ENCODE measurements at regions not wholly inside any gene's neighbourhood (a gene's known extent, or its start where the extent isn't known, plus 50 kb on each side); places are given as distances from the start of the nearest gene placed in this dataset.

DNA sequence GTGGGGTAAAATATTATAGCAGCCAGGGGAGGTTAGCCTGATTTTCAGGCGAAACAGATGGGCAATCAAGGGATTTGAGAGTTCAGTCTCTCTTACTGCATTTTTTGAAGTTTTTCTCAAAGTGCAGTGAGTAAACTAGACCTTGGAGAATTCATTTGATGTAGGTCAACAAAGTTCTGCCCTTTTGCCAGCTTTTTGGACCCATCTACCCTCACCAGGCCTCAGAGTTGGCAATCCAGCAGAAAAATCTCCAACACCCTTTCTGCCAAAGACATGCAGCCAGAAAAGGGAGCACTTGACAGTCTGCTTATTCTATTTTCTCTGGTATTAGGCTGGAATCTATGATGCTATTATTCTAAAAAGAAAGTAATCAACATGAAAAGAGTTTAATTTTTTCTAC is 162.2 kb upstream of the TOM1L1 start:
- Histone ChIP-seq H3K36me3 (ENCODE audit: insufficient read depth) (no peaks in the 10 kb centered on the region), H3K9ac (no peak overlapping the region), H3K4me2 (no peak overlapping the region), H2AFZ (ENCODE audit: low read depth) (no peak overlapping the region), H4K20me1 (ENCODE audit: insufficient read depth) (no peaks in the 10 kb centered on the region), H3K4me3 (IDR thresholded peaks at IDR 0.05; ENCODE audit: insufficient read depth, low read depth, low read length) (no peak overlapping the region), H3K4me1 (ENCODE audit: low read depth, poor library complexity, severe bottlenecking) (no peaks in the 10 kb centered on the region), H3K27me3 (ENCODE audit: insufficient read depth, low read depth) (no peaks in the 10 kb centered on the region), H3K27ac (no peak overlapping the region), H3K79me2 (ENCODE audit: insufficient read depth, low read depth) (no peaks in the 10 kb centered on the region)
- TF ChIP-seq, protein P1, sequence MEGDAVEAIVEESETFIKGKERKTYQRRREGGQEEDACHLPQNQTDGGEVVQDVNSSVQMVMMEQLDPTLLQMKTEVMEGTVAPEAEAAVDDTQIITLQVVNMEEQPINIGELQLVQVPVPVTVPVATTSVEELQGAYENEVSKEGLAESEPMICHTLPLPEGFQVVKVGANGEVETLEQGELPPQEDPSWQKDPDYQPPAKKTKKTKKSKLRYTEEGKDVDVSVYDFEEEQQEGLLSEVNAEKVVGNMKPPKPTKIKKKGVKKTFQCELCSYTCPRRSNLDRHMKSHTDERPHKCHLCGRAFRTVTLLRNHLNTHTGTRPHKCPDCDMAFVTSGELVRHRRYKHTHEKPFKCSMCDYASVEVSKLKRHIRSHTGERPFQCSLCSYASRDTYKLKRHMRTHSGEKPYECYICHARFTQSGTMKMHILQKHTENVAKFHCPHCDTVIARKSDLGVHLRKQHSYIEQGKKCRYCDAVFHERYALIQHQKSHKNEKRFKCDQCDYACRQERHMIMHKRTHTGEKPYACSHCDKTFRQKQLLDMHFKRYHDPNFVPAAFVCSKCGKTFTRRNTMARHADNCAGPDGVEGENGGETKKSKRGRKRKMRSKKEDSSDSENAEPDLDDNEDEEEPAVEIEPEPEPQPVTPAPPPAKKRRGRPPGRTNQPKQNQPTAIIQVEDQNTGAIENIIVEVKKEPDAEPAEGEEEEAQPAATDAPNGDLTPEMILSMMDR (conservative IDR thresholded peaks at IDR 0.05; ENCODE audit: low read depth, low read length): no peak

DNA sequence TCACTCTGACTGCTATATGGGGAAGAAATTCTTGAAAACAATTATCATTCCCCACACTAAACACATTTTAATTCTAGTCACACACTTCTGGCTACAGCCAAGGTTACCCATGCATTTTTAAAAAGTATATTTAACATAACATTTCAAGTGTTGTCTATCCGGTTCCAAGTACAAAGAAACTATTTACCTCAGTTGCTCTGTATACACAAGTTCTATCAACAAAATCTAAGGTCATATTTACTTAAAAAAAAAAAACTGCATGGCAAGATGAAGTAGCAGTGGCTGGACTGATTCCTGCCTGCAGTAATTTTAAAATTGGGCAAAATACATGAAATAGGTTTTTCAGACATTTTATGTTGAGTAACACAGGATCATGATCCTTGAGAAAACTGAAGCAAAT is 155.9 kb upstream of the TOM1L1 start:
- no peaks in the 10 kb centered on the region for H4K20me1 ChIP-seq (ENCODE audit: insufficient read depth)
- no peak overlapping the region for H3K4me2 ChIP-seq
- H3K27ac ChIP-seq: no peak overlapping the region
- H3K4me3 ChIP-seq (IDR thresholded peaks at IDR 0.05; ENCODE audit: insufficient read depth, low read depth, low read length): no peak overlapping the region
- H3K79me2 ChIP-seq (ENCODE audit: insufficient read depth, low read depth): no peaks in the 10 kb centered on the region
- no peak overlapping the region for H3K9ac ChIP-seq
- H3K36me3 ChIP-seq (ENCODE audit: insufficient read depth): no peaks in the 10 kb centered on the region
- no peaks in the 10 kb centered on the region for H3K4me1 ChIP-seq (ENCODE audit: low read depth, poor library complexity, severe bottlenecking)
- TF ChIP-seq, protein P1 (conservative IDR thresholded peaks at IDR 0.05; ENCODE audit: low read depth, low read length): no peak
- no peaks in the 10 kb centered on the region for H3K27me3 ChIP-seq (ENCODE audit: insufficient read depth, low read depth)
- H2AFZ ChIP-seq (ENCODE audit: low read depth): no peak overlapping the region

DNA sequence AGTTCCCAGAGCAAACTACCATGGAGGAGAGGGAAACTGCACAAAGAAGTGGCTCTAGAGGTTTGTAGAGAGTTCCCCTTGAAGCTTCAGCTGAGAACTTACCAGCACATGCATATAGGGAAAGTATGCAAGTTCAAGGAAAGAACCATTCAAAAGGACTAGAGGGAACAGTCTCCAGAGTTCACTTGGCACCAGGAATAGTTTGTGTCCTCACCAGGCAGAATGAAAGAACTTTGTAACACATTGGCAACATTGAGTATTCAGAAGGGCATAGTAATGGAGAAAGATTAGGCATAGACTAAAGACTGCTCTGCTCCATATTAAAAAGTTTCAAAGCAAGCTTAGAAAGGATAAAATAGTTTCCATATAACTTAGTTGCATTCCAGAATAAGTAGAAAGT is 155.4 kb upstream of the TOM1L1 start:
- H4K20me1 ChIP-seq (ENCODE audit: insufficient read depth): no peaks in the 10 kb centered on the region
- H3K27ac ChIP-seq: no peak overlapping the region
- H2AFZ ChIP-seq (ENCODE audit: low read depth): no peak overlapping the region
- TF ChIP-seq, protein P1 (conservative IDR thresholded peaks at IDR 0.05; ENCODE audit: low read depth, low read length): no peak
- no peak overlapping the region for H3K4me2 ChIP-seq
- H3K27me3 ChIP-seq (ENCODE audit: insufficient read depth, low read depth): no peaks in the 10 kb centered on the region
- H3K4me1 ChIP-seq (ENCODE audit: low read depth, poor library complexity, severe bottlenecking): no peaks in the 10 kb centered on the region
- H3K36me3 ChIP-seq (ENCODE audit: insufficient read depth): no peaks in the 10 kb centered on the region
- H3K79me2 ChIP-seq (ENCODE audit: insufficient read depth, low read depth): no peaks in the 10 kb centered on the region
- H3K9ac ChIP-seq: no peak overlapping the region
- no peak overlapping the region for H3K4me3 ChIP-seq (IDR thresholded peaks at IDR 0.05; ENCODE audit: insufficient read depth, low read depth, low read length)

DNA sequence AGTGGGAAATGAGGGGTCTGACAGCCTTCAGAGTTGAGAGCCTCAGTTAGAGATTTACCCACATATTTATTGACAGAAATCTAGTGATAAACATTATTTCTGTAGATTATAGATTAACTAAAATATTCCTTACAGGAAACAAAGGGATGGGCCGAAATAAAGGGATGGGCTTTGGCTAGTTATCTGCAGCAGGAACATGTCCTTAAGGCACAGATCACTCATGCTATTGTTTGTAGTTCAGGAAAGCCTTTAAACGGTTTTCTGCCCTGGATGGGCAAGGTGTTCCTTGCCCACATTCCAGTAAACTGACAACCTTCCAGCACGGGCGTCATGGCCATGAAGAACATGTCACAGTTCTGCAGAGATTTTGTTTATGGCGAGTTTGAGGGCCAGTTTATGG is 154.8 kb upstream of the TOM1L1 start:
- Histone ChIP-seq H3K79me2 (ENCODE audit: insufficient read depth, low read depth) (no peaks in the 10 kb centered on the region), H3K36me3 (ENCODE audit: insufficient read depth) (no peaks in the 10 kb centered on the region), H3K4me1 (ENCODE audit: low read depth, poor library complexity, severe bottlenecking) (no peaks in the 10 kb centered on the region), H2AFZ (ENCODE audit: low read depth) (no peak overlapping the region), H3K27ac (no peak overlapping the region), H3K9ac (no peak overlapping the region), H3K4me2 (no peak overlapping the region), H3K27me3 (ENCODE audit: insufficient read depth, low read depth) (no peaks in the 10 kb centered on the region), H4K20me1 (ENCODE audit: insufficient read depth) (no peaks in the 10 kb centered on the region), H3K4me3 (IDR thresholded peaks at IDR 0.05; ENCODE audit: insufficient read depth, low read depth, low read length) (no peak overlapping the region)
- TF ChIP-seq, protein P1 (conservative IDR thresholded peaks at IDR 0.05; ENCODE audit: low read depth, low read length): no peak

DNA sequence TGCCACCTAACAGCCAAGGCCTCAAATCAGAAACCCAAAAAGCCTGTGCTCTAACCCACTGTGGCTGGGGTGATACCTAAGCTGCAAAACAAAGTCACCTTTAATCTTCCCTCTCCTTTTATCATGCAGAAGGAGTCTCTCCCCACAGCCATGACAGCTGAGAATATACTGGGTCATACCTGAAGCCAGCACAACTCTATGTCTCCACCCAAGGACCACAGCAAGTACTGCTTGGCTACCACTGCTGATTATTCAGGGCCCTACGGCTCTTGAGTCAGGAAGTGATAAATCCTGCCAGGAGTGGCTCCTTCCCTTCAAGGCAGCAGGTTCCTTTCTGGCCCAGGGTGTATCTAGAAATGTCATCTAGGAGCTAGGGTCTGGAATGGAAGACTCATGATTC is 151.5 kb upstream of the TOM1L1 start:
- TF ChIP-seq, protein P1 (conservative IDR thresholded peaks at IDR 0.05; ENCODE audit: low read depth, low read length): no peak
- H3K79me2 ChIP-seq (ENCODE audit: insufficient read depth, low read depth): no peaks in the 10 kb centered on the region
- no peaks in the 10 kb centered on the region for H3K4me1 ChIP-seq (ENCODE audit: low read depth, poor library complexity, severe bottlenecking)

More for the DNA sequence above, 151.5 kb upstream of the TOM1L1 start:
- Histone ChIP-seq H2AFZ (ENCODE audit: low read depth) (no peak overlapping the region), H3K36me3 (ENCODE audit: insufficient read depth) (no peaks in the 10 kb centered on the region), H3K4me2 (no peak overlapping the region), H3K27ac (no peak overlapping the region), H3K27me3 (ENCODE audit: insufficient read depth, low read depth) (no peaks in the 10 kb centered on the region), H3K9ac (no peak overlapping the region), H3K4me3 (IDR thresholded peaks at IDR 0.05; ENCODE audit: insufficient read depth, low read depth, low read length) (no peak overlapping the region), H4K20me1 (ENCODE audit: insufficient read depth) (no peaks in the 10 kb centered on the region)

Measured in KMS-11 (cell line).